VCaP (cell line): ENCODE measurements at regions not wholly inside any gene's neighbourhood (a gene's known extent, or its start where the extent isn't known, plus 50 kb on each side); places are given as distances from the start of the nearest gene placed in this dataset.
A peak's percentile ranks its signal among the peaks of the same experiment; 100 is the strongest.

Experiments used
- H3K27ac ChIP-seq: fragments of 450-650 bp; 2 replicates; pipeline ENCODE4 v1.5.1; 2017
- CTCF ChIP-seq: fragments of 450-650 bp; conservative IDR thresholded peaks from 2 replicates; pipeline ENCODE4 v1.5.1; 2017; ENCODE audit warnings: mild to moderate bottlenecking, moderate library complexity

GRCh38 chr10:3711918-3712317, 73.1 kb downstream of the KLF6 start:
- no peak overlapping the region for H3K27ac ChIP-seq
- no peak for TF ChIP-seq CTCF

GRCh38 chr10:3710764-3711163, 74.2 kb downstream of the KLF6 start:
- no peak for TF ChIP-seq CTCF
- H3K27ac ChIP-seq, result no peak overlapping the region

GRCh38 chr10:3709456-3710060, 75.5 kb downstream of the KLF6 start:
- no peak for TF ChIP-seq CTCF
- no peak overlapping the region for H3K27ac ChIP-seq

- no peak overlapping the region for H3K27ac ChIP-seq
- TF ChIP-seq CTCF, result no peak
These were observed 76.2 kb downstream of the KLF6 start for GRCh38 chr10:3708852-3709251.

GRCh38 chr10:3704565-3705325, 80.3 kb downstream of the KLF6 start:
- H3K27ac ChIP-seq, result no peak overlapping the region
- TF ChIP-seq CTCF, result no peak

GRCh38 chr10:3702569-3702968, 82.4 kb downstream of the KLF6 start:
- no peak for TF ChIP-seq CTCF
- H3K27ac ChIP-seq, result 0 out of 2 replicates have a peak overlapping the region, but pooled peaks have one; percentile 26

GRCh38 chr10:3702056-3702546, 82.9 kb downstream of the KLF6 start:
- peak overlapping the region; percentile 26; the same call in 1 of the 2 replicates for H3K27ac ChIP-seq
- no peak for TF ChIP-seq CTCF
